GM18870 (cell line): ENCODE measurements at regions not wholly inside any gene's neighbourhood (a gene's known extent, or its start where the extent isn't known, plus 50 kb on each side); places are given as distances from the start of the nearest gene placed in this dataset.
"Not testable (repeated sequence)": the region's sequence is repeated elsewhere in the genome, so short reads cannot be mapped to it uniquely, and the experiment has no call there.

Experiments used
- ATAC-seq: cut with Tn5 transposase; IDR thresholded peaks from one replicate; pipeline ENCODE4 v1.9.1; 2021; ENCODE audit warnings: moderate library complexity; ENCODE audit not compliant: unreplicated experiment

- no peak for ATAC-seq
Measured at GRCh38 chr1:87979079-87979478, 650.4 kb downstream of the LMO4 start.

DNA sequence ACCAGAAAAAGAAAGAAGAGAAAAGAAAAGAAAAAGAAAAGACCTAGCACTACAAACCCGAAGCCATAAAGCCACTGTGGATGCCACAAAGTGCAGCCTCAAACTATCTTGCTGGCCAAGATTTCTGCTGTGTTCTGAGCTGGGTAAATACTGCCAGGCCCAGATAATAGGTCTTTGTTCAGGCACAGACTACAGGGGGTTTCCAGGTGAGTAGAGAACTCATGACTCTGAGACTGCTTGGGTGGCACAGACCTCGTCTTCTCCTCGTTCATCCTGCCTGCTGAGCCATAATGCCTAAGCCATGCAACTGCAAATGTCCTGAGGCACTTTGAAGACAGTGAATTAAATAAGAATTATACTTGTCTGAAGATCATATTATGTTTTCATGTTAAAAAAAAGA is 651.8 kb downstream of the LMO4 start:
- ATAC-seq = peak; percentile 50

DNA sequence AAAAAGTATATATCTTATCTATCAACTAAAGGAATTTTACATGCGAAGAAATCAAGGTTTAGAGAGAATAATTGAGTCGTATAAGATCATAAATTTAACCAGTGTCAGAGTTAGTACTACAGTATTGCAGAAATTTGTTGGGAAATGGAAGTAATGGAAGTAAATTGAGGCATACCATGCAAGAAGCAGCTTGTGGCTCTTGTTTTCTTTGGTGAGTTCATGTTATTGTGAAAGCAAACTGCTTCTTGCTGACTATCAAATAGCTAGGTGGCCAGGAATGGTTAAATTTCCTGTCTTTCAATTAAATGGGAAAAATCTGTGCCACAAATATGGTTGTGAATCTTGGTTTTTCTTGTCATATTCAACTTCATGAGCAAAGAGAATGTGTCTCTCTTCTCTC is 652.7 kb downstream of the LMO4 start:
- ATAC-seq = no peak

GRCh38 chr1:87981810-87982209 is 653.1 kb downstream of the LMO4 start:
- ATAC-seq = no peak

DNA sequence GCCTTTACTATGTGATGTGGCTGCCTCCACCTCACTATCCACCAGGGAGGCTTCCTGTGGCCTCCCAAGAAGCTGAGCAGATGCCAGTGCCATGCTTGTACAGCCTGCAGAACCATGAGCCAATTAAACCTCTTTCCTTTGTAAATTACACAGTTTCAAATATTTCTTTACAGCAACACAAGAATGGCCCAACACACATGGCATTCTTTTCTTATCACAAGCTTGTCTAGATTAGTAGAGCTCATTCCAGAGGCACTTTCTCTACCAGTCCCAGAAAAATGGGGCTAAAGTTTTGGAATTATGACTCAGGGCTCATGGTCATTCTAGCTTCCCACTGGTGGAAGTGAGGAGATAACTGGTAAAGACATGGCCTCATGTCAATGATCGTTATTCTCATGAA is 655.2 kb downstream of the LMO4 start:
- no peak for ATAC-seq

- no peak for ATAC-seq
Measured at GRCh38 chr1:87985071-87985470, 656.4 kb downstream of the LMO4 start.

DNA sequence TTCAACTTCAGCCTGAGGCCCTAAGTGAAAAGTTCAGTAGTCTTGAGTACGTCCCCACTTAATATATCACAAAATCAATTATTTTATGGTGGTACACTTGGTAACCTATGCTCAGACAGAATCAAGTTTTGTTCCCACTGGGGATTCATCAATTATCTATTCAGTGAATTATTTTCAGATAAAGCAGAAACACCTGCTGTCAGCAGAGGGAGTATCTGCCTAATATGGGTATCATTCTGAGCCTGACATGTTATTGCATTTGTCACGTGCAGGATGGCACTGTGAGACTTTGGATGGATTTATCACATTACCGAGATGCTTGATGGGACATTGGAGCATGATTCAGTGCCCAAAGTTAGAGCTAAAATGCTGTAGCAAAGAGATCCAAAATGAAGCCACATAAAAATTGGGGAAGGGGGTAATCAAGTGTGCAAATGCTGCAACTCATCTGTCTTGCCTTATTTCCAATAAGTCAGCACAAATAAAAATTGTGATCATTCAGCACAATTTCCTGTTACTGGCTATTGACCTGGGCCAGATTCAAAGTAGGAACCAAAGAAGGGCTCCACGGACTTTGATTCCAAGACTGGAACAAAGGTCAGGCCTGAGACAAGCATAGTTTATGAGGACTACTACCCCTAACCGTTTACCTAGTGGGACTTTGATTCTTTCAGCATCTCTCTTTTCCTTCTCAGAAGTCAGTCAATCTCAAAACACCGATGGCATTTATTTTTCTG is 657.6 kb downstream of the LMO4 start:
- ATAC-seq = no peak

DNA sequence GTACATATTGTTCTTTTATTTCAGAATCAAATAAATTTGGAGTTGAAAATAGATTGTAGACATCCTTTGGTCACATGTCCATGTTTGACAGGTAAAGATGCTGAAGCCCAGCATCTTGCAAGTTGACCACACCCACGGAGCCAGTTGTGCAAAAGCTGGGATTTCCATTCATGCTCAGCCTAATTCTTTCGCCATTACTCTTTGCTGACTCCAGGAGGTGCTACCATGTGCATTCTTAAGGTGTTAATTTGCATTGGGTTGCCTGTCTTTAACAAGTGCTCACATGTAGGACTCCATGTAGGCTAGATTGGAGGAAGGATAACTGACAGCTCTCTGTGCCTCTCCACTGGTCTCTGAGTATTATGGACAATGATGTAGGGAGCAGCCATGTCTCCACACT is 660.7 kb downstream of the LMO4 start:
- ATAC-seq = no peak

DNA sequence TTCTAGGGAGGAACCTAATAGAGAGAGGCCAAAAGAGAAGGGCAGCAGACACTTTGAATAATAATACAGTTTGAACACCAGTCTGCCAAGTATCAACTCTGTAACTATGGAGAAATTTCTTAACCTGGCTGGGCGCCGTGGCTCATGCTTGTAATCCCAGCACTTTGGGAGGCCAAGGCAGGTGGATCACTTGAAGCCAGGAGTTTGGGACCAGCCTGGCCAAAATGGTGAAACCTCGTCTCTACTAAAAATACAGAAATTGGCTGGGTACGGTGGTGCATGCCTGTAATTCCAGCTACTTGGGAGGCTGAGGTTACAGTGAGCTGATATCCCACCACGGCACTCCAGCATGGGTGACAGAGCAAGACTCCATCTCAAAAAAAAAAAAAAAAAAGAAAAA is 663.9 kb downstream of the LMO4 start:
- ATAC-seq = not testable (repeated sequence)

- ATAC-seq = no peak
Measured at GRCh38 chr1:87993051-87993450, 664.4 kb downstream of the LMO4 start.

DNA sequence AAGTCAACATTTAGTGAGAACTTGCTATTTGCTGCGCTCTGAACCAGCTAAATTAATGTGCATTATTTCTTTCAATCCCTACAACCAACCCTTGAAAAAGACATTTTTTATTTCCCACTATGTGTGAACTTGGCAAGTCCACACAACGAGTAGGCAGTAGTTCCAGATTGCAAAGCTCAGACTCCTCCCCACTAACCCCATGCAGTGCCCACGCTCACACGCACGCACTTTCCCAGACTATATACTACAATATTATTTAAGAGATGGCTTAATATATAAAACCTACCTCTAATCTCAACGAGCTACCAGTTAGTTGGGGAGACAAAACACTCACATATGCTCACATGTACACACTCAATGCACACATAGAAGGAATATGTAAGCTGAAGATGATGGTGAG is 671.2 kb downstream of the LMO4 start:
- no peak for ATAC-seq

- ATAC-seq = no peak
Measured at GRCh38 chr1:88001460-88001859, 672.8 kb downstream of the LMO4 start.

DNA sequence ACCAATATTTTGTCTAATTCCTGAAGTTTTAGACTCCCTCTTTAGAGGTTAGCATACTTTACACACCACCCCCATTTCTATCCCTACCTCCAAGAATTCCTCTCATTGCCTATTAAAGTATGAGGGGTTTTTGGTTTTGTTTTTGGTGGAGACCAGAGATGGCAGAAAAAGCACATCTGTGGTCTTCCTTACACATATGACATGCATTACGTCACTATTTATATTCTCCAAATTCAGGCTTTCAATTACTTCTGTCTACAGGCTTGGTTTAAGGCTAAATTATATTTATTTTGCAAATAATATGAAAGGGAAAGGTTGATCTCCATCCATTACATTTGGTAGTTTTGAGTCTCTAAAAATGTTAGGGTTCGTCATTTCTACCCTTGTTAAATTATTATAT is 674.6 kb downstream of the LMO4 start:
- no peak for ATAC-seq

DNA sequence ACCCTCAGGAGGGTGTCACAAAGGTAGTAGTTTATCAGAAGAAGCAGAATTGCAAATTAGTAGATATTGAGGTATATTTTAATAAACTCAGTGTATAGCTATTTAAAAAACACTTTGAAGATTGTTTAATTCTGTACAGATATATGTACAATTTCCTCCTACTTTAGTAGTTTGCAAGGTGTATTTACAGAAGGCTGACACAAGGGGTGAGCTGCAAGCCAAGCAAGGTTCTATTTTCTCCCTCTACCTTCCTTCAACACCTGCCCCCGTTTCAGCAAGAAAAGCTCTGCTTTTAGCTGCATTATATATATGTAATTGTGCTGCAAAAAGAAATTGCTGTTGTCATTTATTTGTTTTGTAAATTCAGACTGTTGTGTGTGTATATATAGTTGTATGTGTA is 674.2 kb upstream of the PKN2 start:
- no peak for ATAC-seq

DNA sequence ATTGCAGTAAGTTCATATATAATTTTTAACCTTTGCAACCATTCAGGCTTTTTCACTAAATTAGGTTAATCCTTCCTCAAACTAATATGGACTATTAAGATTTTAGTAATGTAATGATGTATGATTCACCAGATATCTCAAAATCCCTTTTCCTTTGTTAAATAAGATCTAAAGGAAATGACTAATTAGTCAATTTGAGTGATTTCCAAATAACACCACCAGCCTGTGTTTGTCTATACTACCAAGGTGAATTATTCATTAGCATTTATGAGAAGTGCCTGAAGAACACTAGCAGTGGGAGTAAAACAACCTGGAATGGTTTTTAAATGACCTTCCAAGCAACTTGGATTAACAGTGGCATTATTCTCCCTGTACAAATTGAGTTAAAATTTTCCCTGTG is 670.6 kb upstream of the PKN2 start:
- ATAC-seq = no peak

GRCh38 chr1:88014131-88014530 is 669.9 kb upstream of the PKN2 start:
- ATAC-seq = no peak

- no peak for ATAC-seq
Measured at GRCh38 chr1:88016947-88017346, 667.1 kb upstream of the PKN2 start.

DNA sequence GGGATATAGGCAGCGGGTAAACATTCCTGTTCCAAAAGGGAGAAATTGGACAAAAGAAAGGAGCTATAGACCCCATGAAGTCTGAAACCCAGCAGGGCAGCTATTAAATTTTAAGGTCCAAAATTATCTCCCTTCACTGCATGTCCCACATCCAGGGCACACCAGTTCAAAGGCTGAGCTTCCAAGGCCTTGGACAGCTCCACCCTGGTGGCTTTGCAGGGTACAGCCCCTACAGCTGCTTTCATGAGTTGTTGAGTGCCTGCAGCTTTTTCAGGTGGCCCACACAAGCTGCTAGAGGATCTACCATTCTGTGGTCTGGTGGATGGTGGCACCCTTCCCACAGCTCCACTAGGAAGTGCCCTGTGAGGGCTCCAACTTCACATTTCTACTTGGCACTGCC is 662.5 kb upstream of the PKN2 start:
- no peak for ATAC-seq

DNA sequence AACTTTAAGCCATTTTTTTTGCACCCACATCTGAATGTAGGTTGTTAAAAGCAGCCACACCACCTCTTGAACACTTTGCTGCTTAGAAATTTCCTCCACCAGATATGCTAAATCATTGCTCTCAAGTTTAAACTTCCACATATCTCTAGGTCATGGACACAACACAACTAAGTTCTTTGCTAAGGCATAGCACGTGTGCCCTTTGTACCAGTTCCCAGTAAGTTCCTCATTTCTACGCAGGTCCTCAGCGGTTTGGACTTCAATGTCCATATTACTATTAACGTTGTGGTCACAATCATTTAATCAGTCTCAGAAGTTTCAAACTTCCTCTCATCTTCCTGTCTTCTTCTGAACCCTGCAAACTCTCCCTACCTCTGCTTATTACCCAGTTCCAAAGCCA is 661.6 kb upstream of the PKN2 start:
- no peak for ATAC-seq

DNA sequence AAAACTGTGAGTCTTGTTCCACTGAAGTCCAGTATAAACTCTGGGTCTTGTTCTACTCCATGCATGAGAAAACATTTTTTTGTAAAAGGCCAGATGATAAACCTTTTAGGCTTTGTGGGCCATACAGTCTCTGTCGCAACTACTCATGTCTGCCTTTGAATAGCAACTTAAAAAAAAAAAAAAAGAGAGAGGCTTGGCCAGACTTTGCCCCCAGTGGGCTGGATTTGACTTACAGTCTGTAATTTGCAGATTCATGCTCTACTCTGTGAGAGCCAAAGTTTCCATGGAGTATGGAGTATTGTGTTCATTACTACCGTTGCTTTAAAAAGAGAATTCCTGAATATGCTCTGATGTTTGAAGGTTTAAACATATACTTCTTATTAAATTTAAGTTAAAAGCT is 654.9 kb upstream of the PKN2 start:
- ATAC-seq = no peak

DNA sequence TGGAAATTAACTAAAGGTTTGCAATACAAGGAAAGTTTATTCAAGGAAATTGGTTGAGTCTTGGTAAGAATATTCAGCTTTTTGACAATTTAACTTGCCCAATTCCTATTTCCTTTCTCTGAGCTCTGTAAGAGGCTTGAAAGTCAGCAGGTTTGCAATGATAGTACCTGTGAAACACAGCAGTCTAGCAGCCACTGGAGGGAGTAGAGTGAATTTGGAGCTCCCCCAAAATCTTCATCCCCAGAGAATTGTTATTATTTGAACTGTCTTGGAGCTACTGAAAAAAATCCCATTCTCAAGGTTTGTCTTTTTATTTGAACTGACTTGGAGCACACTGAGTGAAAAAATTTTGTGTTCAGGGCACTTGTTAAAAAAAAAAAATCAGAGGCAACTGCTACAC is 654.2 kb upstream of the PKN2 start:
- ATAC-seq = no peak

- no peak for ATAC-seq
Measured at GRCh38 chr1:88035578-88035977, 648.5 kb upstream of the PKN2 start.

- ATAC-seq = no peak
Measured at GRCh38 chr1:88036345-88037014, 647.6 kb upstream of the PKN2 start.
